ENCODE measurements at regions not wholly inside any gene's neighbourhood (a gene's known extent, or its start where the extent isn't known, plus 50 kb on each side); places are given as distances from the start of the nearest gene placed in this dataset.

DNA sequence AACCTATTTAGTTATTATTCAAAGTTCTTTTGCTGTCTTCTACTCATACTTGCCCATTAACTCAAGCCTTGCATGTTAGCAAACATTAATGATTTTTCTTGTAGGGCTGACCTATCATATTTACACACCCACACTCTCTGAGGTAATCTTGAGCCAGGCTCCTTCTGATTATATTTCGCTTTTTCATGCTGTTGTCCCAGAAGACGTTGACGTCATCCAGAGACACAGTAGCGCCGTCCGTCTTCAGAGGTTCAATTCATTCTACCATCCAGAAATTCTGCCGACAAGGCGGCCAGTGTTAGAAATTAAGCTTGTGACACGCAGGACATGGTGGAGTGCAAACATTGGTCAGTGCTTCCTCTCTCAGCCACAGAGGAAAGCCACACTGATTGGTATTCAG, 584.7 kb downstream of the BMP2 start:
- Histone ChIP-seq H3K9ac (ENCODE audit: low read length) (no peak overlapping the region), H3K27ac (ENCODE audit: low read length) (no peak overlapping the region), H3K4me3 (ENCODE audit: low read length) (no peak overlapping the region), H3K36me3 (ENCODE audit: control insufficient read depth, low read depth, low read length) (no peaks in the 10 kb centered on the region), H3K9me3 (ENCODE audit: control insufficient read depth, low read depth, low read length) (no peaks in the 10 kb centered on the region), H3K27me3 (ENCODE audit: control insufficient read depth, insufficient read depth, low read length) (no peaks in the 10 kb centered on the region), H3K4me1 (ENCODE audit: control insufficient read depth, low read depth, low read length) (no peaks in the 10 kb centered on the region)

DNA sequence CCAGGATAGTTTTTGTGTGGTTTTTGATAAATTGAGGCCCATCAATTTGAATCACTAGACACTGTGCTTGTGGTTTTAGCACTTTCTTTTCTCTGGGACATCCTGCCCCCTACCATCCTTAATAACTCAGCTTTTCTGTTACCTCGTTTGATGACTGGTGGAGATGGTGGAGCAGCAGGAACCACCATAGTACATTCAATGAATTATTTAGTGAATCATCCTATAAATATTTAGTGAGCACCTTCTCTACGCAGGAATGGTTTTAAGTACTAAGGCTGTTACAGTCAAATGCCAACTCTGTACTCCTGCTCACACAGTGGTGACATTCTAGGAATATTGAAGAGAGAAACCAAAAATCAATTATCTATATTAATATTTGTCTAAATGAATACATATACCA, 585.2 kb downstream of the HAO1 start:
- Histone ChIP-seq H3K27me3 (ENCODE audit: control insufficient read depth, insufficient read depth, low read length) (no peaks in the 10 kb centered on the region), H3K4me1 (ENCODE audit: control insufficient read depth, low read depth, low read length) (no peaks in the 10 kb centered on the region), H3K27ac (ENCODE audit: low read length) (no peak overlapping the region), H3K9ac (ENCODE audit: low read length) (no peak overlapping the region), H3K36me3 (ENCODE audit: control insufficient read depth, low read depth, low read length) (no peaks in the 10 kb centered on the region), H3K4me3 (ENCODE audit: low read length) (no peak overlapping the region), H3K9me3 (ENCODE audit: control insufficient read depth, low read depth, low read length) (no peaks in the 10 kb centered on the region)

DNA sequence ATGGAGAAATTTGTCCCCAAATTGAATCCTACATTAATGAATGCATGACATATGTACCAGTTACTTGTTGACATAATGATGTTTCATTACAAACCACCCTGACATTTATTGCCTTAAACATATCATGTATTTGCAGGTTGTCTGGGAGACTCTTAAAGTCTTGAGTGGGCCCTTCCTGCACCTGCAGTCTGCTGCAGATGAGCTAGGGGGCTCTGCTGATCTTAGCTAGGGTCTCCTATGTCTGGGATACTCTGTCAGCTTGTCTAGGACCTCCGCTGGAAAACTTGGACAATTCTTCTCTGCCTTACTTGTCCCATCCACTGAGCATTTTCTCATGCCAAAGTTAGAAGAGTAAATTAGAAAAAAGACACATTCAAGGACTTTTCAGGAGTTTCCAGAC, 581.6 kb downstream of the HAO1 start:
- Histone ChIP-seq H3K27ac (ENCODE audit: low read length) (no peak overlapping the region), H3K4me1 (ENCODE audit: control insufficient read depth, low read depth, low read length) (peaks cover 13% of the 10 kb centered on the region), H3K9ac (ENCODE audit: low read length) (no peak overlapping the region), H3K27me3 (ENCODE audit: control insufficient read depth, insufficient read depth, low read length) (no peaks in the 10 kb centered on the region), H3K36me3 (ENCODE audit: control insufficient read depth, low read depth, low read length) (no peaks in the 10 kb centered on the region), H3K4me3 (ENCODE audit: low read length) (no peak overlapping the region), H3K9me3 (ENCODE audit: control insufficient read depth, low read depth, low read length) (no peaks in the 10 kb centered on the region)

DNA sequence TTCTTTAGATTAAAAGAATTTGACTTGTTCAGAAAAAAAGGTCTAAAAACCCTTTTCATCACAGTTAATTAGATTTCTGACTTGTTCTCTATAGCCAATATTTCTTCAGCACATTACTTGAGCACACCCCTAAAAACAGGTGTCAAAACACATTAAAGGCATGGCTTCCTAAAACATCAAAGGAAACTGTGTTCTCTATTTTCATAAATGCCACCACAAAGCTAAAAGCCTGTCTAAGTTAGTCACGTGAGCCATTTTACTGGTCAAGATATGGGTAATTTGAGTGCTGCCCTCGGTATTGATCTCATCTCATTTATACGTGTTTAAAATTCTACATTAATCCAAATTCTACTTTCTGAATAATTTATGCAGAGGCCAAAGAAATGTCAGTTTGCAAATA, 580.5 kb downstream of the HAO1 start:
- Histone ChIP-seq H3K9me3 (ENCODE audit: control insufficient read depth, low read depth, low read length) (no peaks in the 10 kb centered on the region), H3K27me3 (ENCODE audit: control insufficient read depth, insufficient read depth, low read length) (no peaks in the 10 kb centered on the region), H3K4me1 (ENCODE audit: control insufficient read depth, low read depth, low read length) (peaks cover 13% of the 10 kb centered on the region), H3K4me3 (ENCODE audit: low read length) (no peak overlapping the region), H3K27ac (ENCODE audit: low read length) (no peak overlapping the region), H3K36me3 (ENCODE audit: control insufficient read depth, low read depth, low read length) (no peaks in the 10 kb centered on the region), H3K9ac (ENCODE audit: low read length) (no peak overlapping the region)

DNA sequence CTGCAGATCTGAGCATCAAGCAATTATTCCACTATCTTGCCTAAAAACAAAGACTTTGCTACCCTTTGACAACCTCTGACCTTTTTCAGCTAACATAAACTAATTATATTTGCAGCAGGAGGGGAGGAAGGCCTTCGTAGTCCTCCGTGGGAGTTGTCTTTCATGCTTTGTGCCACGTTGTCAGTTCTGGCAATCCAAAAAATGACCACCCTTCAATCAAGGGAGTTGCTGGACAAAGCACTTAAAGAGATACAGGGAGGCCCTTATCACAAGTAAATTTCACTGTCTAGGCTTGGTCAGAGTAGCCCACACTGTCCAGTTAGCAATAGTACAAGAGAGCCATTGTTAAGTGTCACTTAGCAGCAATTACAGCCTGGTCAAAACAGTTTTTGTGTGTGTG, 578.9 kb downstream of the HAO1 start:
- H3K36me3 ChIP-seq (ENCODE audit: control insufficient read depth, low read depth, low read length): no peaks in the 10 kb centered on the region
- H3K9ac ChIP-seq (ENCODE audit: low read length): no peak overlapping the region
- H3K4me1 ChIP-seq (ENCODE audit: control insufficient read depth, low read depth, low read length): peaks cover 13% of the 10 kb centered on the region
- H3K9me3 ChIP-seq (ENCODE audit: control insufficient read depth, low read depth, low read length): no peaks in the 10 kb centered on the region
- no peak overlapping the region for H3K4me3 ChIP-seq (ENCODE audit: low read length)
- H3K27ac ChIP-seq (ENCODE audit: low read length): no peak overlapping the region
- no peaks in the 10 kb centered on the region for H3K27me3 ChIP-seq (ENCODE audit: control insufficient read depth, insufficient read depth, low read length)

DNA sequence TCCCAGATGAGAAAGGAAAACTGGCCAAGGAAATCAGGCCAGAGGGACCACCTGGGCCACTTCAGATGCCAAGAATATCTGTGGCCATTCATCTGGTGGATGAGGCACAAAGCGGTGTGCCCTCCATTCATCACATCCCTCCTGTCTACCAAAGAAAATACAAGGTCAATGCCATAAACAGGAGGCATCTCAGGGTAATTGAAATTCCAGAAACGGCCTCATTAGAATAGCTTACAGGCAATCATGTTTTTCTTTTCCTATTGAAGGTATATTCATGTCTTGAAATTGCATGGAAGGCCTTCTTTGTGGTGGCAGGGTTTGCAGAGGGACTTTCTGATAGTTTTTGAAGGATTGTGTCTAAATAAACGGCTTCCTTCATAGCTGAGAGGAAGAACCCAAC, 578.3 kb downstream of the HAO1 start:
- H3K4me3 ChIP-seq (ENCODE audit: low read length): no peak overlapping the region
- no peaks in the 10 kb centered on the region for H3K9me3 ChIP-seq (ENCODE audit: control insufficient read depth, low read depth, low read length)
- H3K27me3 ChIP-seq (ENCODE audit: control insufficient read depth, insufficient read depth, low read length): no peaks in the 10 kb centered on the region
- no peak overlapping the region for H3K27ac ChIP-seq (ENCODE audit: low read length)
- peaks cover 13% of the 10 kb centered on the region for H3K4me1 ChIP-seq (ENCODE audit: control insufficient read depth, low read depth, low read length)
- no peak overlapping the region for H3K9ac ChIP-seq (ENCODE audit: low read length)
- no peaks in the 10 kb centered on the region for H3K36me3 ChIP-seq (ENCODE audit: control insufficient read depth, low read depth, low read length)

DNA sequence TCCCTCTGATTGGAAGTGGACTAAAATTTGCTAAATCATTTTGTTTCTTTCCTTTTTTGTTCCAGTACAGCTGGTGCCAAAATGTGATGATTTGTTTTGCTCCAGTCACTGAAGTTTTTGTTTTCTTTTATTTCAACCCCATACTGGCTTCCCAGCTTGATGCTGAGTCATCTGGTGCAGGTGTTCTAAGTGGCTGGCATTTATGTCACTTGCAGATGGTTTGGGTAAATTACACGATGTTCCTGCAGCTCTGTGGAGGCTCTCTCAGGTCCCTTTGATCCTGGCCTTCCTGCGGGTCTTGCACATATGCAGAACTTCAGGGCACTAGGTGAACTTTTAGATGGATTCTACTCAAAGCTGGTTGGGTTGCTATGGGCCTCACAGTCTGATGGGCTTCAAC, 577.7 kb downstream of the HAO1 start:
- Histone ChIP-seq H3K9me3 (ENCODE audit: control insufficient read depth, low read depth, low read length) (no peaks in the 10 kb centered on the region), H3K36me3 (ENCODE audit: control insufficient read depth, low read depth, low read length) (no peaks in the 10 kb centered on the region), H3K4me3 (ENCODE audit: low read length) (no peak overlapping the region), H3K27ac (ENCODE audit: low read length) (no peak overlapping the region), H3K9ac (ENCODE audit: low read length) (no peak overlapping the region), H3K27me3 (ENCODE audit: control insufficient read depth, insufficient read depth, low read length) (no peaks in the 10 kb centered on the region), H3K4me1 (ENCODE audit: control insufficient read depth, low read depth, low read length) (peaks cover 13% of the 10 kb centered on the region)

DNA sequence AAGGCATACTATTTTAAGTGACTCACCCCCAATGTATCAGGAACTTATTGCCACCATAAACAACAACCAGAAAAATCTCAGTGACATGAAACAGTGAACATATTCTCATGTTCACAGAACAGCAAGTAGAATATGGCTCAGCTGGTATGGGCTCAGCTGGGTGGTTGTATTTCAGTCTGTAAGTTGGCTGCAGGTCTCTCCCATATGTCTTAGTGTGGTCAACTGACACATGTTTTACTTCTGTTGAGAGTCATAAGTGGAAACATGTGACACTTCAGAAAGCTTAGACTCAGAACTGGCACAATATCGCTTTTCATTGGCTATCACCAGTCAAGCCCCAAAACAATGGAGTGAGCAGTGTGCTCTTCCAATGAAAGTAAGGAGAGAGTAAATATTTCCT, 574.1 kb downstream of the HAO1 start:
- Histone ChIP-seq H3K36me3 (ENCODE audit: control insufficient read depth, low read depth, low read length) (no peaks in the 10 kb centered on the region), H3K27ac (ENCODE audit: low read length) (no peak overlapping the region), H3K27me3 (ENCODE audit: control insufficient read depth, insufficient read depth, low read length) (no peaks in the 10 kb centered on the region), H3K9ac (ENCODE audit: low read length) (no peak overlapping the region), H3K9me3 (ENCODE audit: control insufficient read depth, low read depth, low read length) (no peaks in the 10 kb centered on the region), H3K4me3 (ENCODE audit: low read length) (no peak overlapping the region), H3K4me1 (ENCODE audit: control insufficient read depth, low read depth, low read length) (peaks cover 5% of the 10 kb centered on the region)

DNA sequence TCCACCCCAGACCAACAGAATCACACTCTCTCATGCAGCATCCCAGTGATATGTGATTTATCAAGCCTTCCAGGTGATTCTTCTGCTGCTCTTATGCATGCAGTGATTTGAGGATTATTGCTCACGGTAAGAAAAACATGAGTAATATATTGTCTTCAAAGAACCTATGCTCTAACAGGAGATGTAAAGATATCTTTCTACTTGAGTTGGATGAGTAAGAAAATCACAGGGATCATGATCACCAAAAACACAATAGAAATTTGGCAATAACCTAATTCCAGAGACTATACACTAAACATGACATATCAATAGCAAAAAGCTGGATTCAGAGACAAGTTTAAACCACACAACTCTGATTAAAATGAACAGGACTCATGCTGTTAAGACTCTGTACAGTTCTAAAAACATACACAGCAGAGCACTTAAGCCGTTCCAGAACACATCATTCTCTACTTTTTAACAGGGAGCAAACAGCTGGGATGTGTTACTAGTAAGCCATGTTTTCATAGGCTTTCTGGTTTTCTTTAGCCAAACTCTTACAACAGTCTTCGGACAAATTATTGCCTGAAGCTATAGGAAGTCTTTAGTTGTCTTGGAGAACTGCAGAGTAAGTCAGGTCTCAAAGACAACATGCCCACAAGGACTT, 568.6 kb downstream of the HAO1 start:
- Histone ChIP-seq H3K4me1 (ENCODE audit: control insufficient read depth, low read depth, low read length) (no peaks in the 10 kb centered on the region), H3K27ac (ENCODE audit: low read length) (no peak overlapping the region), H3K9me3 (ENCODE audit: control insufficient read depth, low read depth, low read length) (no peaks in the 10 kb centered on the region), H3K9ac (ENCODE audit: low read length) (no peak overlapping the region), H3K27me3 (ENCODE audit: control insufficient read depth, insufficient read depth, low read length) (no peaks in the 10 kb centered on the region), H3K4me3 (ENCODE audit: low read length) (no peak overlapping the region), H3K36me3 (ENCODE audit: control insufficient read depth, low read depth, low read length) (no peaks in the 10 kb centered on the region)

DNA sequence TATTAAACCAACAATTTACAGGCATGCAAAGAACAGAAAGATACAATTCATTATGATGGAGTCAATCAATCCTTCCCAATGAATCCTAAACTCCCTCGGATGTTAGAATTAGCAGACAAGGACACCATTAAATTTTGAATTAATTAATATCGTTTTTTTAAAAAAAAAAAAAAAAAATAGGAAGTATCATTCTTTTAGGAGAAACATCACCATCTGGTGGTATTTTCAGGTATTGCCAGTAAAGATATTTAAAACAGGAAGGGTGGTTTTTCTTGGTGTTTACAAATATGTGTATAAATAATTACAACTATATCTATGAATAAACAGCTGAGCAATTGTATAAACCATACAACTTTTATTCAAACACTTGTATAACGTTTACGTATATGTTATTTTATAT, 564.4 kb downstream of the HAO1 start:
- H3K9ac ChIP-seq (ENCODE audit: low read length): no peak overlapping the region
- no peak overlapping the region for H3K27ac ChIP-seq (ENCODE audit: low read length)
- no peaks in the 10 kb centered on the region for H3K9me3 ChIP-seq (ENCODE audit: control insufficient read depth, low read depth, low read length)
- no peak overlapping the region for H3K4me3 ChIP-seq (ENCODE audit: low read length)
- H3K36me3 ChIP-seq (ENCODE audit: control insufficient read depth, low read depth, low read length): no peaks in the 10 kb centered on the region
- H3K4me1 ChIP-seq (ENCODE audit: control insufficient read depth, low read depth, low read length): peaks cover 3% of the 10 kb centered on the region
- no peaks in the 10 kb centered on the region for H3K27me3 ChIP-seq (ENCODE audit: control insufficient read depth, insufficient read depth, low read length)

DNA sequence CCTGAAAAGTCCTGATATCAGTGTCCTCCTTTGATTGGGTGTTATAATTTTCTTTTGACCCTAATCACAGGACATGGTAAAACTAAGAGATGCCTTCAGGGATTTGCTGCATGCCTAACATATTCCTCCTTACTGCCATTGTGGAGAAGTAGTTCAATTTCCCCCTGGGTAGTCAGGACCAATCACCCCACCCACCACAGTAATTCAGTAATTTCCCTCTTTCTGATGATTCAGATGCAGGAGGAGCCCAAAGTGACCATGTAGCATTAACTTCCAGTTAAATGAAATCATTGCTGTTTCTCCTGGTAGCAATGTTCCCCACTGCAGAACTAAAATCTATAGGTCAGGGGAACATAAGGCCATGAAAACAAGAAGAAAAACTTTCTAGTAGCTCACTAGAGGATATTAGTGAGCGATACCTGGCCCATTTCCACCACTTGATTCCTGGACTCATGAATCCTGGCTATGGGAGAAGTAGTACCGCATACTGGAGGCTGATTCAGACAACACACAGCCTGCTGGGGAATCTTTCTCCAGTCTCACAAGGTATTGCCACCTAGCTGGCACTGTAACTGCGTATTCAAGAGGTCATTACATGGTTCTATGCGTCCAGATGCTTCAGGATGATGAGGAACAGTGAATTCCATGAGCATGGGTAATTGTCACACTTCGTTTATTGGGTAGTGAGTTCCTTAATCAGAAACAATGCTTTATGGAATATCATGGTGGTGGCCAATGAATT, 561.2 kb downstream of the HAO1 start:
- peaks cover 3% of the 10 kb centered on the region for H3K4me1 ChIP-seq (ENCODE audit: control insufficient read depth, low read depth, low read length)
- H3K27ac ChIP-seq (ENCODE audit: low read length): no peak overlapping the region
- no peaks in the 10 kb centered on the region for H3K27me3 ChIP-seq (ENCODE audit: control insufficient read depth, insufficient read depth, low read length)
- H3K36me3 ChIP-seq (ENCODE audit: control insufficient read depth, low read depth, low read length): no peaks in the 10 kb centered on the region
- no peak overlapping the region for H3K4me3 ChIP-seq (ENCODE audit: low read length)
- no peaks in the 10 kb centered on the region for H3K9me3 ChIP-seq (ENCODE audit: control insufficient read depth, low read depth, low read length)
- H3K9ac ChIP-seq (ENCODE audit: low read length): no peak overlapping the region

DNA sequence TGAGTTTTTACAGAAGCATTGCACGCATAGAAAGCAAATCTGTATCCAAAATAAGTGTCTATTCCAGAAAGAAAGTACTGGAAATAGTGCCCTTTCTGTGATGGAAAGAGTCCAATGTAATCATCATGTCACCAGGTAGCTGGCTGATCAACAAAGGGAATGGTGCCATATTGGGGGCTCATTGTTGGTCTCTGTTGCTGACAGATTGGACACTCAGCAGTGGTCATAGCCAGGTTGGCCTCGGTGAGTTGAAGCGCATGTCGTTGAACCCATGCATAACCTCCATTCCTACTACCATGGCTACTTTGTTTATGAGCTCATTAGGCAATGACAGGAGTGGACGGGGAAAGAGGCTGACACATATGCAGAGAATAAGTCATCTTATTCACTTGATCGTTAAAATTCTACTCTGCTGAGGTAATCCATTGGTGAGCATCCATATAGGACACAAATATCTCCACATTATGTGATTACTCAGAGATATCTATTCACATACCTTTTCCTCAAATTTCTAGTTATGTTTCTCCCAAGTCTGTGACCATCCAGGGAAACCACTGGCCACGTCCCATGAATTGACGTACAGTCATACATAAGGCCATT, 560.5 kb downstream of the HAO1 start:
- Histone ChIP-seq H3K36me3 (ENCODE audit: control insufficient read depth, low read depth, low read length) (no peaks in the 10 kb centered on the region), H3K27me3 (ENCODE audit: control insufficient read depth, insufficient read depth, low read length) (no peaks in the 10 kb centered on the region), H3K4me1 (ENCODE audit: control insufficient read depth, low read depth, low read length) (peaks cover 3% of the 10 kb centered on the region), H3K9me3 (ENCODE audit: control insufficient read depth, low read depth, low read length) (no peaks in the 10 kb centered on the region), H3K27ac (ENCODE audit: low read length) (no peak overlapping the region), H3K4me3 (ENCODE audit: low read length) (no peak overlapping the region), H3K9ac (ENCODE audit: low read length) (no peak overlapping the region)

Measured in iPS-18a (cell line).